Activated effector memory CD4-positive, alpha-beta T cell treated with Interleukin-2 at 50 U/mL for 16 hours (primary cell): ENCODE measurements at regions not wholly inside any gene's neighbourhood (a gene's known extent, or its start where the extent isn't known, plus 50 kb on each side); places are given as distances from the start of the nearest gene placed in this dataset.

Experiments
- DNase-seq: peaks from one replicate; pipeline ENCODE4 v3.0.0-alpha.2; 2020

GRCh38 chr6:141265756-141266623 is 866.7 kb upstream of the GJE1 start:
- no peak for DNase-seq

DNA sequence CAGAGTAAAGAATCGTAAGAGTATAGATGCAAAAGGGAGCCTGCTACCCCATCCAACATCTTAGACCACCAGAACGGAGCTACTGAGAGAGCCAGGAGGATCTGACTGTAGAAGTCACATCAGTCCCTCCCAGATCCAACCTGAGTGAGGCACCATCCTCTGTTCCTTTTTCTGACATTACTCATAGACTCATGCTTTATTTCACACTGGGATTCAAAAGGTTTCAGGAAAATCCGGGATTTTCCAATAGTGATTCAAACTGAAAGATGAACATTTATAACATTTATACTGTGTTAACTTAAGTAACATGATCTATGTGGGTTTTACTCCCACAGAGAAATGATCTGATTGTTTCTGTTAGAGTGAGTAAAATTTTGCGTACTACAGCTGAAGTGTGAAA is 868.6 kb upstream of the GJE1 start:
- DNase-seq: no peak

- no peak for DNase-seq
These were observed 871.1 kb upstream of the GJE1 start for GRCh38 chr6:141261672-141262060.

DNA sequence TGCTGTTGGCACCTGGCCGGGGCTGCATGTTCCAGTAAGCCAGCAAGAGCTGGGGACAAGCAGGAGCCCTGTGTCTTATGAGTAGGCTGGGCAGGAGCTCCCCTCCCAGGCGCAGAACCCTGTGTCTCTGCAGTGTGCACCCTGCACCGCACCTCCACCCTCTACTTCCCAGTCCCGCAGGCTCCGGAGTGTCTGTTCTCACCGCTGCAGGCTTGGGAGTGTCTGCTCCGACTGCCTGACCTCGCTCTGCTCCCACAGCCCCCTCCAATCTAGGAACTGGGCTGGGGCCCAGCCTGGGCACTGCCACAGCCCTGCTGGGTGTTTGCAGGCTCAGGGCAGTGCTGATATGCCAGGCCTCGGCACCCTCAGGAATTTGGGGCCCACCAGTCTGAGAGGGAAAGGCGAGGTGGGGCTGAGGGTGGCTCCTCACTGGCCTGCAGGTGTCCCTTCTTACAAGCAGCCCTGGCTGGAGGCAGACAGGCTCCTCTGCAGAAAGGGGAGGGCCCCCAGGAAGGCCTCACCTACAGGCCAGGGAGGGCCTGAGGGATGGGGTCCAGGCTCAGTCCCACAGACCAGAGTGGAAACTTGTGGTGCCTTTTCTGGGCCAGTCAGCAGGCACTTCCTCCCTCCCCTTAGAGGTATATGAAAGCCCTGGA is 871.6 kb upstream of the GJE1 start:
- DNase-seq: no peak

DNA sequence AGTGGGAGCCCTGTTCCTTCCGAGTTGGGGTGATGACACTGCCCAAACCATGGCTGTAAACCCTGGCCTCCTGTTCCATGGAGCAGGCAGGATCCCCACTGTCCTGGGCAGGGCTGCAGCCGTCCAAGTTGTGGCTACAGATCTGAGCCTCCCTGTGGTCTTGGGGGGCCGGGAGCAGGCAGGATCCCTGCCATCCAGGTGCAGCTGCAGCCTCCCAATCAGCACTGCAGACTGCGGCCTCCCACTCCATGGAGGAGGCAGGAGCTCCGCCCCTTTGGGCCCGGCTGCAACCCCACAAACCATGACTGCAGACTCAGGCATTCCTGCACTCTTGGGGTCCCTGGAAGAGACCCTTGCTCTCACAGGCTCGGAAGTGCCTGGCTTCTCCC is 872.1 kb upstream of the GJE1 start:
- DNase-seq: no peak

DNA sequence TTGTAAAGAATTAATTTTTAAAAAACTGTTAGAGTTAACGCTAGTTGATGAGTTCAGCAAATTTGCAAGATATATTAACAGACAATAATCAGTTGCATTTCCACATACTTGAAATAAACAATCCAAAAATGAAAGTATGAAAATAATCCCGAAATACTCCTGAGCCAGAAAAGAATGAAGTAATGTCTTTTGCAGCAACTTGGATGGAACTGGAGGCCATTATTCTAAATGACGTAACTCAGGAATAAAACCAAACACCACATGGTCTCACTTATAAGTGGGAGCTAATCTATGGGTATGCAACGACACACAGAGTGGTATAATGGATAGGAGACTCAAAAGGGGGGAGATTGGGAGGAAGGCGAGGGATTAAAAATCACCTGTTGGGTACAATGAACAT is 872.9 kb upstream of the GJE1 start:
- DNase-seq: no peak

DNA sequence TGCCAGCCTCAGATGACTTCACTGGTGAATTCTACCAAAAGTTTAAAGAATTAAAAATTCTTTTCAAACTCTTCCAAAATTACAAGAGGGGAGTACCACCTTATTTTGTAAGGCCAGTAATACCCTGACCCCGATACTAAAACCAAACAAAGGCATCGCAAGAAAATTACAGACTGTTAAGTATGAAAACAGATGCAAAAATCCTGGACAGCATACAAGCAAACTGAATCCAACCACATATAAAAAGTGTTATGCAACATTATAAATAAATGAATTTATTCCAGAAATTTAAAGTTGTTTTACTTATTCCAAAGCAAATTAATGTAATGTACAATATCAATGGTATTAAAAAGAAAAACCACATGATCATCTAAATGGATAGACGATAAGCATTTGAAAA is 873.6 kb upstream of the GJE1 start:
- DNase-seq: no peak

DNA sequence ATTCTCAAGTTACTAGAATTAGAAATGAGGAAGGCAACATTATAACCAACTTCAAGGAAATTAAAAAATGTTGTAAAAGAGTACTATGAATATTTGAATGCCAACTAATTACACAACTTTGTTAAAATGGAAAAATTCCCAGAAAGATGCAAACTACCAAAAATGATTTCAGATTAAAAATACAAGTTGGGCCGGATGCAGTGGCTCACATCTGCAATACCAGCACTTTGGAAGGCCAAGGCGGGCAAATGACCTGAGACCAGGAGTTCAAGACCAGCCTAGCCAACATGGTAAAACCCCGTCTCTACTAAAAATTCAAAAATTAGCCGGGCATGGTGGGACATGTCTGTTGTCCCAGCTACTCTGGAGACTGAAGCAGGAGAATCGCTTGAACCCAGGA is 874.2 kb upstream of the GJE1 start:
- DNase-seq: no peak

- DNase-seq: no peak
These were observed 878.4 kb upstream of the GJE1 start for GRCh38 chr6:141254336-141254735.

GRCh38 chr6:141252828-141253608 is 879.7 kb upstream of the GJE1 start:
- no peak for DNase-seq

DNA sequence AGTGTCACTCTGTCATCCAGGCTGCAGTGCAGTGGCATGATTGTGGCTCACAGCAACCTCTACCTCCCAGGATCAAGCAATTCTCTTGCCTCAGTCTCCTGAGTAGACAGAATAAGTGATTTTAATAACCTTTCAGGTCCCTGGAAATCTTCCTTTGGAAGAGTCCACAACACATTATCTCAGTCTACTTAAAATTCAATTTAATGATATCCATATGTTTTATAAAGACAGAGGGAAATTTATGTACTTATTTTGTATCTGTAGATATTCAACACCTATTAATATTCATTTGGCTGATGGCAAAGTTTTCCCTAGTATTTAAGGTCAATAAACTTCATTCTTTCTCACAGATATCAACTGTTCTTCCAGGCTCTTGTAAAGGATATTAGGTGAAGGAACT is 881.4 kb upstream of the GJE1 start:
- no peak for DNase-seq

DNA sequence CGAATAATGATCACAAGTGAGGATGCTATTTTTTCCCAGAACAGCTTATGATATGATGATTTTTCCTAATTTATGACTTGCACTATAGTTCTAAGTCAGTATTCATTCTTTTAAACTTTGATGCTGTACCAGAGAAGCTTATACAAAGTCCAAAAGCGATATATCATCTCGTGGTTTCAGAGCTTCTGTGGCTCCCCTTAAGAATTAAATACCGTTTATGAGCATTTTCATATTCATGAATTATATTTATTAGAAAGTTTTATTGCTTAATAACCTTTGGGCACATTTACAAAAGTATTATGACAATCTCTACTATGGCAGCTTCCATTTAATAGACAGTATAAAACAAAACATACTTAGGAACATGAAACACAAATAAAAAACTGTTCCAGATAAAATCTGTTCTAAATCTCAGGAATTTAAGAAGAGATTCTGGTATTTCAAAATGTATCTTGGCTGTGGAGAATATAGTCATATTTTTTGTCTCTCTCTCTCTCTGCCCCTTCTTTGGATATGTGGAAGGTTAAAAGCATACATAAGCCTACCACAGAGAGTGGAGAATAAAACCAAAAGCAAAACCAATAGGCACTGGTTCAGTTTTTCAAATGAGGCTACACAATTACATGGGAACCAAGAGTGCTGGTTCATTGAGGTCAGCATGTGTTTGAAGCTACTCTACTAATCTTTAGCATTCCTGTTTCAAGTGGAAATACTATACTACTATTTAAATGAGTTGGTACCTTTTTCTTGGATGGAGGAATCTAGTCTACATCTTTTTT is 884.5 kb upstream of the GJE1 start:
- no peak for DNase-seq

GRCh38 chr6:141244366-141244765 is 888.4 kb upstream of the GJE1 start:
- DNase-seq: no peak

DNA sequence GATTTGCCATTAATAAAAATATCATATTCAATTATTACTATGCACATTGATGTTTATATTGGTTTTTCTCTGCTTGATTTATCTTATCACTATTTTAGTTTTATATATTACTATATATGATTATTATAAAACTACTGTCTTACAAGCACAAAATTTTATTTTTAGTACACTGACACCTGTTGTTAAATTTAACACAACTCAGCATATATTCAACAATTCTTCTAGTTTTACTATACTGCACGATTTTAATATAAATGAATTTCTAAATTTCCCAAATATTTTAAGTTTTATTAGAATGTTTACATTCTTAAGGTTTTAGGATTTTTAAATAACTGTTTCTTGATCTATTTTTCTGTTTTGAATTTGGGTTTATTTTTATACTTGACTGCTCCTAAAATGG is 889.8 kb upstream of the GJE1 start:
- no peak for DNase-seq

DNA sequence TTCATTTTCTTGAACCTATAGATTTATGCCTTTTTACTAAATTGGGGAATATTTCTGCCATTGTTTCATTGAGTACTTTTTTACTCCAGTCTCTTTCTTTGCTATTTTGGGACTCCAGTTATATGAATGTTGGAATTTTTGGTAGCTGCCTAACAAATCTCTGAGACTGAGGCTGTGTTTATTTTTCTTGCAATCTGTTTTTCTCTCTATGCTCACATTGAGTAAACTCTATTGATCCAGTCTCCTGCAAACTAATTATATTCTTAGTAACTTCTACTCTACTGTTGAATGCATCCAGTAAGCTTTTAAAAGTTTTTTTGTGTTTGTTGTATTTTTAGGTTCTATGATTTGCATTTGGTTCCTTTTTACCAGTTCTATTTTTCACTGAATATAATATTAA is 903.4 kb upstream of the GJE1 start:
- no peak for DNase-seq

DNA sequence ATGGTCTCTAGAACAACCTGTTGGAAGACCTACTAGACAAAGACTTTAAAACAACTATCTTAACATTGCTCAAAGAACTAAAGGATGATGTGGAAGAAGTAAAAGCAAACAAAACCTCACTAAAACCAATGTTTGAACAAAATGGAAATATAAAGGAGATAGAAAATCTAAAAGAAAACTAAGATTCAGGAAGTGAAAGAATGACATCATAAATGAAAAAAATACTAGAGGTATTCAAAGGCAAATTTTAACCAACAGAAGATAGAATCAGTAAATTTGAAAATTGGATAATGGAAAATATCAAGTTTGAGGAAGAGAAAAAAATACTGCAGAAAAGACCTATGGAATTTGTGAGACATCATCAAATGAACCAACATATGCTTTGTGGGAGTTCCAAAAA is 914.1 kb upstream of the GJE1 start:
- no peak for DNase-seq

DNA sequence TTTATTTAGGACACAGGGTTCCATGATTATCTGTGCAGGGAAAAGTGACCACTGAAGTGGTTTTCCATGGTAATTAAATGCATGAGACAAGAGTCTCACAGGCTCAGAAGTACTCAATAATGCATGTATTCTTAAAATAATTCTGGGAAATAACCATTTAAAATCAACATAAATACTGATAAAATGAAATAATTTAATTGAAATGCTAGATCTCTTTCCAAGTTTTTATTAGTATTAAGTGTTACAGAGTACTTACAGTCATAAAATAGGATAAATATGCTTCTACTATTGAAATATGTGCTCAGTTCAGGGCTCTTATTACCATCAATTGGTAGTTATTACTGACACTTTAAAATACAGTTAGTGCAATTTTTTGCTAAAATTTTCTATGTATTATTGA is 916.0 kb upstream of the GJE1 start:
- no peak for DNase-seq

DNA sequence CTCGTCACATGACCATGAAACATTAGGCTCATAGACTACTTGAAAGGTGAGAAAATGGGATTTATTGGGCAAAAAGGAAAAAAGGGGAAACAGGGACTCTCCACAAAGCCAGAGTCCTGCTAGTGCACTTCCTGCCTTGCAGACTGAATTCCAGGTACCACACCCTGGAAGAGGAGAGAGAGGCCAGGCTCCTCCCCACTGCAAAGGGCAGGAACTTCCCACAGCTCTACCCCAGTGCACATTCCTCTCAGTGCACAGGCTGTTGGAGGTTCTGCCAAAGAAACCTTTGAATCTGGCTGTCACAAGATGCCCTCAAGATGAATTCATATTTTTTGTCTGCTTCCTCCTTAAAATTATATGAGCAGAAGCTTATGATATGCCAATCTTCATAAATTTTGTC is 920.4 kb upstream of the GJE1 start:
- DNase-seq: no peak

- no peak for DNase-seq
These were observed 920.9 kb upstream of the GJE1 start for GRCh38 chr6:141211845-141212244.

GRCh38 chr6:141210901-141211300 is 921.8 kb upstream of the GJE1 start:
- no peak for DNase-seq

GRCh38 chr6:141209890-141210289 is 922.8 kb upstream of the GJE1 start:
- DNase-seq: no peak

GRCh38 chr6:141208101-141208500 is 924.6 kb upstream of the GJE1 start:
- DNase-seq: no peak

GRCh38 chr6:141203902-141204575 is 928.7 kb upstream of the GJE1 start:
- no peak for DNase-seq
